ENCODE measurements at regions not wholly inside any gene's neighbourhood (a gene's known extent, or its start where the extent isn't known, plus 50 kb on each side); places are given as distances from the start of the nearest gene placed in this dataset.

GRCh38 chr7:32219416-32219815 is 149.2 kb upstream of the PDE1C start:
- no peak for TF ChIP-seq CTCF (IDR thresholded peaks at IDR 0.05)
- Mint-ChIP-seq H3K36me3 (ENCODE audit: low read depth) (no peaks in the 10 kb centered on the region), H3K27ac (no peak overlapping the region), H3K4me1 (no peaks in the 10 kb centered on the region), H3K9me3 (peaks cover 2% of the 10 kb centered on the region), H3K4me3 (no peak overlapping the region), H3K27me3 (peaks cover 3% of the 10 kb centered on the region)
- ChIA-PET POLR2A (no interaction called here), CTCF (no interaction called here)
- ATAC-seq (ENCODE audit: low read depth) (no peak), DNase-seq (no peak)
- intact Hi-C loops (cut with micrococcal nuclease) = no loop called here

GRCh38 chr7:32218741-32219288 is 148.6 kb upstream of the PDE1C start:
- no peak for TF ChIP-seq CTCF (IDR thresholded peaks at IDR 0.05)
- H3K4me3 Mint-ChIP-seq = no peak overlapping the region
- H3K9me3 Mint-ChIP-seq = peaks cover 2% of the 10 kb centered on the region
- no peak overlapping the region for H3K27ac Mint-ChIP-seq
- no peaks in the 10 kb centered on the region for H3K4me1 Mint-ChIP-seq
- H3K36me3 Mint-ChIP-seq (ENCODE audit: low read depth) = no peaks in the 10 kb centered on the region
- ChIA-PET CTCF (no interaction called here), POLR2A (no interaction called here)
- intact Hi-C loops (cut with micrococcal nuclease) = no loop called here
- no peak for DNase-seq
- H3K27me3 Mint-ChIP-seq = peaks cover 3% of the 10 kb centered on the region
- ATAC-seq (ENCODE audit: low read depth) = no peak

GRCh38 chr7:32218154-32218467 is 147.9 kb upstream of the PDE1C start:
- Mint-ChIP-seq H3K4me3 (no peak overlapping the region), H3K4me1 (no peaks in the 10 kb centered on the region), H3K9me3 (peaks cover 2% of the 10 kb centered on the region), H3K27ac (no peak overlapping the region), H3K27me3 (peaks cover 3% of the 10 kb centered on the region), H3K36me3 (ENCODE audit: low read depth) (no peaks in the 10 kb centered on the region)
- CTCF ChIA-PET = no interaction called here
- POLR2A ChIA-PET = no interaction called here
- ATAC-seq (ENCODE audit: low read depth) = no peak
- no peak for TF ChIP-seq CTCF (IDR thresholded peaks at IDR 0.05)
- no peak for DNase-seq
- intact Hi-C loops (cut with micrococcal nuclease) = no loop called here

GRCh38 chr7:32217341-32218153 is 147.3 kb upstream of the PDE1C start:
- no peak overlapping the region for H3K4me3 Mint-ChIP-seq
- no peak for ATAC-seq (ENCODE audit: low read depth)

GRCh38 chr7:32216759-32217158 is 146.6 kb upstream of the PDE1C start:
- POLR2A ChIA-PET = no interaction called here
- Mint-ChIP-seq H3K4me1 (no peaks in the 10 kb centered on the region), H3K9me3 (peaks cover 2% of the 10 kb centered on the region)

More at GRCh38 chr7:32217341-32218153, 147.3 kb upstream of the PDE1C start:
- no peak overlapping the region for H3K27ac Mint-ChIP-seq
- intact Hi-C loops (cut with micrococcal nuclease) = no loop called here
- POLR2A ChIA-PET = no interaction called here
- DNase-seq = no peak
- H3K9me3 Mint-ChIP-seq = peaks cover 2% of the 10 kb centered on the region
- H3K36me3 Mint-ChIP-seq (ENCODE audit: low read depth) = no peaks in the 10 kb centered on the region
- CTCF ChIA-PET = no interaction called here
- H3K4me1 Mint-ChIP-seq = no peaks in the 10 kb centered on the region
- no peaks in the 10 kb centered on the region for H3K27me3 Mint-ChIP-seq
- TF ChIP-seq CTCF (IDR thresholded peaks at IDR 0.05) = no peak

More at GRCh38 chr7:32216759-32217158, 146.6 kb upstream of the PDE1C start:
- intact Hi-C loops (cut with micrococcal nuclease) = no loop called here
- Mint-ChIP-seq H3K36me3 (ENCODE audit: low read depth) (no peaks in the 10 kb centered on the region), H3K27me3 (no peaks in the 10 kb centered on the region), H3K4me3 (no peak overlapping the region), H3K27ac (no peak overlapping the region)
- ATAC-seq (ENCODE audit: low read depth) = no peak
- CTCF ChIA-PET = no interaction called here
- TF ChIP-seq CTCF (IDR thresholded peaks at IDR 0.05) = no peak
- DNase-seq = no peak

All from activated B cell treated with CpG ODN at 0.5 μM for 24 hours (primary cell).